Gastroesophageal sphincter (tissue), 3 donors: ENCODE measurements at regions not wholly inside any gene's neighbourhood (a gene's known extent, or its start where the extent isn't known, plus 50 kb on each side); places are given as distances from the start of the nearest gene placed in this dataset.

ENCODE experiments used
- EP300 ChIP-seq: sonication (generic); formaldehyde crosslinking; IDR thresholded peaks from one replicate; pipeline ENCODE4 v1.6.1; 2017; ENCODE audit warnings: antibody characterized with exemption, mild to moderate bottlenecking
- POLR2A ChIP-seq, 2 donors: fragments of 450-650 bp; IDR thresholded peaks; one replicate each; pipeline ENCODE4 v1.6.1; 2017; ENCODE audit warnings: antibody characterized with exemption in 2 of 2, mild to moderate bottlenecking in 2 of 2, moderate library complexity in 1 of 2
- POLR2AphosphoS5 ChIP-seq: sonication (generic); formaldehyde crosslinking; IDR thresholded peaks from one replicate; pipeline ENCODE4 v1.6.1; 2017; ENCODE audit warnings: antibody characterized with exemption
- TF ChIP-seq, protein P1 (sequence below), 4 experiments: fragments of 200-600 bp in 2 of 4; fragments of 450-650 bp in 2 of 4; sonication (generic) in 1 of 4; IDR thresholded peaks; one replicate each; pipeline ENCODE4 v1.5.1; 2017 to 2019; ENCODE audit warnings: antibody characterized with exemption in 4 of 4, mild to moderate bottlenecking in 2 of 4, moderate library complexity in 2 of 4

DNA sequence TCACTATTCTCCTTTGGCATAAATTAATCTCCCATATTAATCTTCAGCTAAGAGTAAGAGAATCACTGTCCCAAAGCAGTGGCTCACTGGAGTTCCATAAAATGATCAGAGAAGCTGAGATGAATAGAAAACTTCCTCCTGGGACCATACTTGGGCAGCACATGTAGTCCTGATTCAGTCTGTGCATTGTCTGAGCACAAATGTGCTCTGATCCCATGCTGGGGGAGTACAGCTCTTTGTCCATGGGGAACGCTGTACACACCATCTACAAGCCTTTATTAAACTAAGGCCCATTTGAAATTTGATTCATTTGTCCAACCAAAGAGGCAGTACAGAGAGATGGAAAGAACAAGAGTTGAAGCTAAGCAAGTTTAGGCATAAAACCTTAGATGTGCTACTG is 147.4 kb upstream of the PGR start:
- TF ChIP-seq, protein P1, sequence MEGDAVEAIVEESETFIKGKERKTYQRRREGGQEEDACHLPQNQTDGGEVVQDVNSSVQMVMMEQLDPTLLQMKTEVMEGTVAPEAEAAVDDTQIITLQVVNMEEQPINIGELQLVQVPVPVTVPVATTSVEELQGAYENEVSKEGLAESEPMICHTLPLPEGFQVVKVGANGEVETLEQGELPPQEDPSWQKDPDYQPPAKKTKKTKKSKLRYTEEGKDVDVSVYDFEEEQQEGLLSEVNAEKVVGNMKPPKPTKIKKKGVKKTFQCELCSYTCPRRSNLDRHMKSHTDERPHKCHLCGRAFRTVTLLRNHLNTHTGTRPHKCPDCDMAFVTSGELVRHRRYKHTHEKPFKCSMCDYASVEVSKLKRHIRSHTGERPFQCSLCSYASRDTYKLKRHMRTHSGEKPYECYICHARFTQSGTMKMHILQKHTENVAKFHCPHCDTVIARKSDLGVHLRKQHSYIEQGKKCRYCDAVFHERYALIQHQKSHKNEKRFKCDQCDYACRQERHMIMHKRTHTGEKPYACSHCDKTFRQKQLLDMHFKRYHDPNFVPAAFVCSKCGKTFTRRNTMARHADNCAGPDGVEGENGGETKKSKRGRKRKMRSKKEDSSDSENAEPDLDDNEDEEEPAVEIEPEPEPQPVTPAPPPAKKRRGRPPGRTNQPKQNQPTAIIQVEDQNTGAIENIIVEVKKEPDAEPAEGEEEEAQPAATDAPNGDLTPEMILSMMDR (IDR thresholded peaks at IDR 0.05): no peak
- TF ChIP-seq EP300 (no peak), POLR2AphosphoS5 (no peak), POLR2A (IDR thresholded peaks at IDR 0.05) (no peak)
